B cell (primary cell): ENCODE measurements at regions not wholly inside any gene's neighbourhood (a gene's known extent, or its start where the extent isn't known, plus 50 kb on each side); places are given as distances from the start of the nearest gene placed in this dataset.

Experiments
- ATAC-seq: fragments of 200-7000 bp; cut with Tn5 transposase; one replicate; pipeline ENCODE4 v1.10.0; 2021; ENCODE audit warnings: low read depth, mild to moderate bottlenecking, moderate number of reproducible peaks, moderate library complexity
- CTCF ChIA-PET: fragments of 350-600 bp; sonication (Branson Sonifier 250); formaldehyde crosslinking; loops from one replicate; lab custom pipeline; 2021; ENCODE audit warnings: antibody characterized with exemption, inconsistent platforms; lab: Charles Lee
- POLR2A ChIA-PET: fragments of 350-600 bp; sonication (Branson Sonifier 250); formaldehyde crosslinking; loops from one replicate; lab custom pipeline; 2021; ENCODE audit warnings: antibody characterized with exemption; lab: Charles Lee
- DNase-seq: peaks from one replicate; pipeline ENCODE4 v3.0.0; 2013
- H2AFZ ChIP-seq: 2 replicates; pipeline ENCODE4 v1.6.1; 2012; ENCODE audit warnings: mild to moderate bottlenecking, low read depth, low read length; ENCODE audit not compliant: insufficient read depth, poor library complexity, severe bottlenecking
- H3K27ac ChIP-seq, 2 donors: 1 replicate in 1 of 2; 2 replicates in 1 of 2; pipeline ENCODE4 v1.5.1; 2012 to 2013; ENCODE audit warnings: low read length in 2 of 2, mild to moderate bottlenecking in 2 of 2, moderate library complexity in 1 of 2
- H3K27me3 ChIP-seq, 4 experiments: fragments of 200-600 bp in 1 of 4; sonication (generic) in 1 of 4; replicated peaks in 1 of 4; 1 replicate in 2 of 4; 2 replicates in 2 of 4; pipeline versions ENCODE4 v1.6.1 to v1.7.0; 2013 to 2016; ENCODE audit warnings: low read length in 3 of 4, mild to moderate bottlenecking in 2 of 4, mixed read lengths in 1 of 4, moderate library complexity in 1 of 4; ENCODE audit not compliant: insufficient read depth in 4 of 4, control insufficient read depth in 3 of 4; ENCODE audit errors: control extremely low read depth in 1 of 4
- H3K36me3 ChIP-seq, 2 experiments: replicated peaks in 1 of 2; 1 replicate in 1 of 2; 2 replicates in 1 of 2; pipeline versions ENCODE4 v1.6.1 to v1.7.1; 2013; ENCODE audit warnings: low read length in 1 of 2; ENCODE audit not compliant: insufficient read depth in 2 of 2, control insufficient read depth in 1 of 2; ENCODE audit errors: control extremely low read depth in 1 of 2, extremely low read depth in 1 of 2
- H3K4me1 ChIP-seq, 2 donors: fragments of 200-600 bp in 1 of 2; sonication (generic) in 1 of 2; 1 replicate in 1 of 2; 2 replicates in 1 of 2; pipeline versions ENCODE4 v1.5.1 to v1.6.1; 2013 to 2017; ENCODE audit warnings: low read length in 2 of 2; ENCODE audit not compliant: control insufficient read depth in 2 of 2, insufficient read depth in 2 of 2
- H3K4me2 ChIP-seq: replicated peaks from 2 replicates; pipeline ENCODE3; 2012; ENCODE audit warnings: mild to moderate bottlenecking, low read depth, low read length; ENCODE audit not compliant: poor library complexity, severe bottlenecking
- H3K4me3 ChIP-seq, 5 experiments: fragments of 200-600 bp in 1 of 5; sonication (generic) in 1 of 5; 1 replicate in 3 of 5; 2 replicates in 2 of 5; pipeline versions ENCODE4 v1.5.1 to v1.7.0; 2011 to 2016; ENCODE audit warnings: low read length in 4 of 5, mild to moderate bottlenecking in 4 of 5, low read depth in 2 of 5, control low read depth in 1 of 5, moderate library complexity in 1 of 5; ENCODE audit not compliant: insufficient read depth in 1 of 5; ENCODE audit errors: control extremely low read depth in 1 of 5, extremely low read depth in 1 of 5
- H3K79me2 ChIP-seq: fragments of 200-600 bp; sonication (generic); one replicate; pipeline ENCODE4 v1.6.0; 2016; ENCODE audit warnings: low read length; ENCODE audit not compliant: control insufficient read depth, insufficient read depth
- H3K9ac ChIP-seq: fragments of 200-600 bp; sonication (generic); 2 replicates; pipeline ENCODE4 v1.6.1; 2017; ENCODE audit warnings: mild to moderate bottlenecking, low read length, moderate library complexity
- H3K9me3 ChIP-seq, 3 donors: one replicate each; pipeline versions ENCODE4 v1.6.1 to v1.7.1; 2013; ENCODE audit warnings: low read length in 2 of 3; ENCODE audit not compliant: control insufficient read depth in 2 of 3, insufficient read depth in 1 of 3; ENCODE audit errors: control extremely low read depth in 1 of 3
- H4K20me1 ChIP-seq: 2 replicates; pipeline ENCODE4 v1.6.0; 2012; ENCODE audit warnings: mild to moderate bottlenecking, low read length; ENCODE audit not compliant: insufficient read depth, control insufficient read depth, poor library complexity, severe bottlenecking
- H3K27ac Mint-ChIP-seq: one replicate; pipeline ENCODE4 v1.8.0; 2021; ENCODE audit warnings: mixed read lengths
- H3K27me3 Mint-ChIP-seq: one replicate; pipeline ENCODE4 v1.8.0; 2021; ENCODE audit warnings: mixed read lengths
- H3K4me1 Mint-ChIP-seq: one replicate; pipeline ENCODE4 v1.8.0; 2021; ENCODE audit warnings: mixed read lengths
- H3K4me3 Mint-ChIP-seq: one replicate; pipeline ENCODE4 v1.8.0; 2021; ENCODE audit warnings: mixed read lengths
- H3K9me3 Mint-ChIP-seq: one replicate; pipeline ENCODE4 v1.8.0; 2022; ENCODE audit warnings: mixed read lengths; ENCODE audit not compliant: insufficient read depth
- EZH2 ChIP-seq: IDR thresholded peaks from 2 replicates; pipeline ENCODE4 v1.6.1; 2012; ENCODE audit warnings: borderline replicate concordance, low read depth, mild to moderate bottlenecking, moderate library complexity, low read length; ENCODE audit not compliant: insufficient read depth, poor library complexity, severe bottlenecking
- WGBS: methylation state at CpG from one replicate; pipeline ENCODE4 v1.1.5; 2013; ENCODE audit warnings: missing lambda C conversion rate; ENCODE audit not compliant: insufficient coverage; 5-methylcytosine and 5-hydroxymethylcytosine counted together
- intact Hi-C: fragments of 100-400 bp; cut with micrococcal nuclease; formaldehyde crosslinking; loops from one replicate; pipeline ENCODE4 v1.10.0; 2022
- TF ChIP-seq, protein P1 (sequence below): fragments of 200-600 bp; IDR thresholded peaks from one replicate; pipeline ENCODE4 v1.8.0; 2022; ENCODE audit warnings: antibody characterized with exemption, mild to moderate bottlenecking

- intact Hi-C loops = no loop called here
- H2AFZ ChIP-seq = no peak overlapping the region
- peaks cover 14 to 15% of the 10 kb centered on the region in 2 donors for H3K4me1 ChIP-seq
- H3K9ac ChIP-seq = no peak overlapping the region
- peaks cover 0 to 7% (median 0%) of the 10 kb centered on the region in 3 donors for H3K9me3 ChIP-seq
- no peak overlapping the region for H3K27ac ChIP-seq
- H3K4me3 ChIP-seq = no peak overlapping the region
- DNase-seq (no peak), ATAC-seq (no peak)
- H3K4me2 ChIP-seq = no peak overlapping the region
- Mint-ChIP-seq H3K9me3 (no peaks in the 10 kb centered on the region), H3K27me3 (no peaks in the 10 kb centered on the region), H3K4me1 (peaks cover 17% of the 10 kb centered on the region), H3K4me3 (no peak overlapping the region), H3K27ac (no peak overlapping the region)
- CTCF ChIA-PET = no interaction called here
- no peaks in the 10 kb centered on the region for H3K36me3 ChIP-seq
- no peaks in the 10 kb centered on the region for H4K20me1 ChIP-seq
- no peaks in the 10 kb centered on the region for H3K27me3 ChIP-seq
- H3K79me2 ChIP-seq = no peaks in the 10 kb centered on the region
- 83% methylated on average over 5 of the region's 15 CpGs for WGBS
- POLR2A ChIA-PET = no interaction called here
- TF ChIP-seq, protein P1, sequence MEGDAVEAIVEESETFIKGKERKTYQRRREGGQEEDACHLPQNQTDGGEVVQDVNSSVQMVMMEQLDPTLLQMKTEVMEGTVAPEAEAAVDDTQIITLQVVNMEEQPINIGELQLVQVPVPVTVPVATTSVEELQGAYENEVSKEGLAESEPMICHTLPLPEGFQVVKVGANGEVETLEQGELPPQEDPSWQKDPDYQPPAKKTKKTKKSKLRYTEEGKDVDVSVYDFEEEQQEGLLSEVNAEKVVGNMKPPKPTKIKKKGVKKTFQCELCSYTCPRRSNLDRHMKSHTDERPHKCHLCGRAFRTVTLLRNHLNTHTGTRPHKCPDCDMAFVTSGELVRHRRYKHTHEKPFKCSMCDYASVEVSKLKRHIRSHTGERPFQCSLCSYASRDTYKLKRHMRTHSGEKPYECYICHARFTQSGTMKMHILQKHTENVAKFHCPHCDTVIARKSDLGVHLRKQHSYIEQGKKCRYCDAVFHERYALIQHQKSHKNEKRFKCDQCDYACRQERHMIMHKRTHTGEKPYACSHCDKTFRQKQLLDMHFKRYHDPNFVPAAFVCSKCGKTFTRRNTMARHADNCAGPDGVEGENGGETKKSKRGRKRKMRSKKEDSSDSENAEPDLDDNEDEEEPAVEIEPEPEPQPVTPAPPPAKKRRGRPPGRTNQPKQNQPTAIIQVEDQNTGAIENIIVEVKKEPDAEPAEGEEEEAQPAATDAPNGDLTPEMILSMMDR = no peak
- no peak for TF ChIP-seq EZH2
Observed at GRCh38 chr13:24614306-24615080, 65.7 kb upstream of the ATP12A start.

- H3K4me3 ChIP-seq = no peak overlapping the region
- peaks cover 0 to 7% (median 0%) of the 10 kb centered on the region in 3 donors for H3K9me3 ChIP-seq
- H3K4me2 ChIP-seq = no peak overlapping the region
- POLR2A ChIA-PET = no interaction called here
- peaks cover 14 to 15% of the 10 kb centered on the region in 2 donors for H3K4me1 ChIP-seq
- WGBS = 95% methylated on average over 9 of the region's 9 CpGs
- DNase-seq (no peak), ATAC-seq (no peak)
- CTCF ChIA-PET = no interaction called here
- H3K36me3 ChIP-seq = no peaks in the 10 kb centered on the region
- no peak overlapping the region for H3K27ac ChIP-seq
- intact Hi-C loops = no loop called here
- H3K4me1 Mint-ChIP-seq = peaks cover 18% of the 10 kb centered on the region
- H3K79me2 ChIP-seq = no peaks in the 10 kb centered on the region
- H3K4me3 Mint-ChIP-seq = no peak overlapping the region
- TF ChIP-seq, protein P1 = no peak
- TF ChIP-seq EZH2 = no peak
- H4K20me1 ChIP-seq = no peaks in the 10 kb centered on the region
- H3K9ac ChIP-seq = no peak overlapping the region
- no peak overlapping the region for H2AFZ ChIP-seq
- no peak overlapping the region for H3K27ac Mint-ChIP-seq
- H3K27me3 Mint-ChIP-seq = no peaks in the 10 kb centered on the region
- no peaks in the 10 kb centered on the region for H3K9me3 Mint-ChIP-seq
- H3K27me3 ChIP-seq = no peaks in the 10 kb centered on the region
Observed at GRCh38 chr13:24615114-24615513, 65.1 kb upstream of the ATP12A start.
